NCI-H526 treated with DMSO at 0.1 percent for 48 hours (cell line): ENCODE measurements at regions not wholly inside any gene's neighbourhood (a gene's known extent, or its start where the extent isn't known, plus 50 kb on each side); places are given as distances from the start of the nearest gene placed in this dataset.

ENCODE experiments used
- DNase-seq: peaks from one replicate; lab custom pipeline; 2025; lab: John Stamatoyannopoulos, UW

GRCh38 chr10:118537623-118538022, 57.8 kb downstream of the PRLHR start:
- no peak for DNase-seq

GRCh38 chr10:118534136-118534535, 61.3 kb downstream of the PRLHR start:
- DNase-seq: no peak

- DNase-seq: no peak
Measured at GRCh38 chr10:118531105-118531852, 64.2 kb downstream of the PRLHR start.

GRCh38 chr10:118528426-118528825, 67.0 kb downstream of the PRLHR start:
- no peak for DNase-seq

GRCh38 chr10:118523775-118524174, 71.7 kb downstream of the PRLHR start:
- DNase-seq: no peak

- DNase-seq: no peak
Measured at GRCh38 chr10:118522791-118523498, 72.5 kb downstream of the PRLHR start.

- DNase-seq: no peak
Measured at GRCh38 chr10:118521415-118522117, 73.9 kb downstream of the PRLHR start.

- no peak for DNase-seq
Measured at GRCh38 chr10:118520116-118520742, 75.2 kb downstream of the PRLHR start.

GRCh38 chr10:118518095-118518494, 77.4 kb downstream of the PRLHR start:
- no peak for DNase-seq

GRCh38 chr10:118516716-118517115, 78.7 kb downstream of the PRLHR start:
- DNase-seq: no peak

GRCh38 chr10:118513174-118513573, 82.3 kb downstream of the PRLHR start:
- DNase-seq: no peak

- DNase-seq: no peak
Measured at GRCh38 chr10:118511711-118512110, 83.7 kb downstream of the PRLHR start.

GRCh38 chr10:118508863-118509262, 86.6 kb downstream of the PRLHR start:
- DNase-seq: no peak

- no peak for DNase-seq
Measured at GRCh38 chr10:118508355-118508754, 87.1 kb downstream of the PRLHR start.

GRCh38 chr10:118506671-118507590, 88.5 kb downstream of the PRLHR start:
- no peak for DNase-seq

GRCh38 chr10:118505363-118505762, 90.1 kb downstream of the PRLHR start:
- no peak for DNase-seq

- DNase-seq: no peak
Measured at GRCh38 chr10:118504467-118505205, 90.8 kb downstream of the PRLHR start.

GRCh38 chr10:118504044-118504443, 91.4 kb downstream of the PRLHR start:
- DNase-seq: no peak

- DNase-seq: no peak
Measured at GRCh38 chr10:118503192-118503591, 92.3 kb downstream of the PRLHR start.

GRCh38 chr10:118501637-118502440, 93.6 kb downstream of the PRLHR start:
- DNase-seq: no peak
